ENCODE measurements at regions not wholly inside any gene's neighbourhood (a gene's known extent, or its start where the extent isn't known, plus 50 kb on each side); places are given as distances from the start of the nearest gene placed in this dataset.

DNA sequence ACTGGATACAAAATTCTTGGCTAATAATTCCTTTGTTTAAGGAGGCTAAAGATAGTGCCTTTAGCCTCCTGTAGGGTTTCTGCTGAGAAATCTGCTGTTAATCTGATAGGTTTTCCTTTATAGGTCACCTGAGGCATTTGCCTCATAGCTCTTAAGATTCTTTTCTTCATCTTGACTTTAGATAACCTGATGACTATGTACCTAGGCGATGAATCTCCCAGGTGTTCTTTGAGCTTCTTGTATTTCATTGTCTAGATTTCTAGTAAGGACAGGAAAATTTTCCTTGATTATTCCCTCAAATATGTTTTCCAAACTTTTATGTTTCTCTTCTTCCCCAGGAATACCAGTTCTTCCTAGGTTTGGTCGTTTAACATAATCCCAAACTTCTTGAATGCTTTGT is 479.4 kb upstream of the MAN1A1 start:
- no peaks in the 10 kb centered on the region for H4K20me1 ChIP-seq (ENCODE audit: insufficient read depth)
- H3K36me3 ChIP-seq (ENCODE audit: insufficient read depth, low read length): no peaks in the 10 kb centered on the region
- H3K4me3 ChIP-seq (ENCODE audit: low read length): no peak overlapping the region
- no peak overlapping the region for H3K9ac ChIP-seq (ENCODE audit: low read length)
- no peak overlapping the region for H2AFZ ChIP-seq (ENCODE audit: low read depth, low read length)
- no peaks in the 10 kb centered on the region for H3K9me2 ChIP-seq (ENCODE audit: insufficient read depth, low read length)
- H3K9me3 ChIP-seq (ENCODE audit: low read length): no peaks in the 10 kb centered on the region
- H3K79me2 ChIP-seq (replicated peaks; ENCODE audit: insufficient read depth, low read length): no peaks in the 10 kb centered on the region
- H3K27ac ChIP-seq (ENCODE audit: low read length): no peak overlapping the region
- TF ChIP-seq RAD21 (conservative IDR thresholded peaks at IDR 0.05): no peak
- TF ChIP-seq, protein P1, sequence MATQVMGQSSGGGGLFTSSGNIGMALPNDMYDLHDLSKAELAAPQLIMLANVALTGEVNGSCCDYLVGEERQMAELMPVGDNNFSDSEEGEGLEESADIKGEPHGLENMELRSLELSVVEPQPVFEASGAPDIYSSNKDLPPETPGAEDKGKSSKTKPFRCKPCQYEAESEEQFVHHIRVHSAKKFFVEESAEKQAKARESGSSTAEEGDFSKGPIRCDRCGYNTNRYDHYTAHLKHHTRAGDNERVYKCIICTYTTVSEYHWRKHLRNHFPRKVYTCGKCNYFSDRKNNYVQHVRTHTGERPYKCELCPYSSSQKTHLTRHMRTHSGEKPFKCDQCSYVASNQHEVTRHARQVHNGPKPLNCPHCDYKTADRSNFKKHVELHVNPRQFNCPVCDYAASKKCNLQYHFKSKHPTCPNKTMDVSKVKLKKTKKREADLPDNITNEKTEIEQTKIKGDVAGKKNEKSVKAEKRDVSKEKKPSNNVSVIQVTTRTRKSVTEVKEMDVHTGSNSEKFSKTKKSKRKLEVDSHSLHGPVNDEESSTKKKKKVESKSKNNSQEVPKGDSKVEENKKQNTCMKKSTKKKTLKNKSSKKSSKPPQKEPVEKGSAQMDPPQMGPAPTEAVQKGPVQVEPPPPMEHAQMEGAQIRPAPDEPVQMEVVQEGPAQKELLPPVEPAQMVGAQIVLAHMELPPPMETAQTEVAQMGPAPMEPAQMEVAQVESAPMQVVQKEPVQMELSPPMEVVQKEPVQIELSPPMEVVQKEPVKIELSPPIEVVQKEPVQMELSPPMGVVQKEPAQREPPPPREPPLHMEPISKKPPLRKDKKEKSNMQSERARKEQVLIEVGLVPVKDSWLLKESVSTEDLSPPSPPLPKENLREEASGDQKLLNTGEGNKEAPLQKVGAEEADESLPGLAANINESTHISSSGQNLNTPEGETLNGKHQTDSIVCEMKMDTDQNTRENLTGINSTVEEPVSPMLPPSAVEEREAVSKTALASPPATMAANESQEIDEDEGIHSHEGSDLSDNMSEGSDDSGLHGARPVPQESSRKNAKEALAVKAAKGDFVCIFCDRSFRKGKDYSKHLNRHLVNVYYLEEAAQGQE (IDR thresholded peaks at IDR 0.05; ENCODE audit: borderline replicate concordance): no peak
- no peak for TF ChIP-seq MXI1 (conservative IDR thresholded peaks at IDR 0.05; ENCODE audit: poor library complexity, severe bottlenecking)
- TF ChIP-seq, protein P2, sequence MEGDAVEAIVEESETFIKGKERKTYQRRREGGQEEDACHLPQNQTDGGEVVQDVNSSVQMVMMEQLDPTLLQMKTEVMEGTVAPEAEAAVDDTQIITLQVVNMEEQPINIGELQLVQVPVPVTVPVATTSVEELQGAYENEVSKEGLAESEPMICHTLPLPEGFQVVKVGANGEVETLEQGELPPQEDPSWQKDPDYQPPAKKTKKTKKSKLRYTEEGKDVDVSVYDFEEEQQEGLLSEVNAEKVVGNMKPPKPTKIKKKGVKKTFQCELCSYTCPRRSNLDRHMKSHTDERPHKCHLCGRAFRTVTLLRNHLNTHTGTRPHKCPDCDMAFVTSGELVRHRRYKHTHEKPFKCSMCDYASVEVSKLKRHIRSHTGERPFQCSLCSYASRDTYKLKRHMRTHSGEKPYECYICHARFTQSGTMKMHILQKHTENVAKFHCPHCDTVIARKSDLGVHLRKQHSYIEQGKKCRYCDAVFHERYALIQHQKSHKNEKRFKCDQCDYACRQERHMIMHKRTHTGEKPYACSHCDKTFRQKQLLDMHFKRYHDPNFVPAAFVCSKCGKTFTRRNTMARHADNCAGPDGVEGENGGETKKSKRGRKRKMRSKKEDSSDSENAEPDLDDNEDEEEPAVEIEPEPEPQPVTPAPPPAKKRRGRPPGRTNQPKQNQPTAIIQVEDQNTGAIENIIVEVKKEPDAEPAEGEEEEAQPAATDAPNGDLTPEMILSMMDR (IDR thresholded peaks at IDR 0.05; ENCODE audit: poor library complexity, severe bottlenecking): no peak
- no peak for TF ChIP-seq EP300 (conservative IDR thresholded peaks at IDR 0.05; ENCODE audit: poor library complexity, severe bottlenecking)
- no peak for TF ChIP-seq POLR2AphosphoS5 (IDR thresholded peaks at IDR 0.05)
- no peak for TF ChIP-seq EZH2 (IDR thresholded peaks at IDR 0.05; ENCODE audit: borderline replicate concordance, insufficient read depth, low read length, poor library complexity, severe bottlenecking)
- TF ChIP-seq TAF1 (IDR thresholded peaks at IDR 0.05; ENCODE audit: low read depth): no peak
- TF ChIP-seq SMC3 (conservative IDR thresholded peaks at IDR 0.05; ENCODE audit: poor library complexity): no peak
- H3K27me3 ChIP-seq (ENCODE audit: insufficient read depth, low read depth, low read length): no peaks in the 10 kb centered on the region
- no peak overlapping the region for H3K4me2 ChIP-seq (ENCODE audit: low read length)
- no peaks in the 10 kb centered on the region for H3F3A ChIP-seq (ENCODE audit: insufficient read depth, low read length, poor library complexity, severe bottlenecking)

DNA sequence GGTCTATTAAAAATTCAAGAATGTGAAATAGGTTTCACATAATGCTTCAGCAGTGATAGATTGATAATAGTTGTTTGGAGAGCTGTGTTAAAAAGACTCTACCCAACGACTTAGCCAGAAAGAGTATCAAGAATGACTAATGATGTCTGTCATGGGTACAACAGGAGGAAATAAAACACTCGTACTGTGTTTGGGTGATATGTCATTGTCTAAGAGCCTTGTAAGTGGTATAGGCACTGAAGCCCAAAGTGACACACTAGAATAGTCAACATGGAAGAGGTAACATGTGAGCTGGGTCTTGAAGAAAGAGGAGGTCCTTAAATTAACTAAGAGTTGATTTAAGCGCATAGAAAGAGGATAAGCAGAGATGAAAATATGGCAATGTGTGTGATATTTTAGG is 471.8 kb upstream of the MAN1A1 start:
- H3K27ac ChIP-seq (ENCODE audit: low read length): no peak overlapping the region
- no peaks in the 10 kb centered on the region for H3K9me3 ChIP-seq (ENCODE audit: low read length)
- no peak overlapping the region for H2AFZ ChIP-seq (ENCODE audit: low read depth, low read length)
- no peak for TF ChIP-seq MXI1 (conservative IDR thresholded peaks at IDR 0.05; ENCODE audit: poor library complexity, severe bottlenecking)
- TF ChIP-seq, protein P2 (IDR thresholded peaks at IDR 0.05; ENCODE audit: poor library complexity, severe bottlenecking): no peak
- TF ChIP-seq, protein P1 (IDR thresholded peaks at IDR 0.05; ENCODE audit: borderline replicate concordance): no peak
- H3K4me2 ChIP-seq (ENCODE audit: low read length): no peak overlapping the region
- no peaks in the 10 kb centered on the region for H3K9me2 ChIP-seq (ENCODE audit: insufficient read depth, low read length)
- H3K27me3 ChIP-seq (ENCODE audit: insufficient read depth, low read depth, low read length): no peaks in the 10 kb centered on the region
- no peak overlapping the region for H3K4me3 ChIP-seq (ENCODE audit: low read length)
- no peaks in the 10 kb centered on the region for H3F3A ChIP-seq (ENCODE audit: insufficient read depth, low read length, poor library complexity, severe bottlenecking)
- no peaks in the 10 kb centered on the region for H3K79me2 ChIP-seq (replicated peaks; ENCODE audit: insufficient read depth, low read length)
- no peak overlapping the region for H3K9ac ChIP-seq (ENCODE audit: low read length)
- no peaks in the 10 kb centered on the region for H4K20me1 ChIP-seq (ENCODE audit: insufficient read depth)
- no peaks in the 10 kb centered on the region for H3K36me3 ChIP-seq (ENCODE audit: insufficient read depth, low read length)

Measured in neural cell (in vitro differentiated cells).